ENCODE measurements at regions not wholly inside any gene's neighbourhood (a gene's known extent, or its start where the extent isn't known, plus 50 kb on each side); places are given as distances from the start of the nearest gene placed in this dataset.

- FAIRE-seq (no peak), DNase-seq (ENCODE audit: extremely low read depth in 1 of 4, low spot score in 3 of 4) (no peak), ATAC-seq (no peak)
- Histone ChIP-seq H3K79me2 (ENCODE audit: control insufficient read depth, insufficient read depth, low read length) (no peaks in the 10 kb centered on the region), H3K27ac (ENCODE audit: extremely low read depth, low read depth, low read length) (no peak overlapping the region), H3K27me3 (ENCODE audit: control insufficient read depth in 2 of 2, insufficient read depth in 2 of 2, low read length in 2 of 2) (no peaks in the 10 kb centered on the region), H3K9me1 (ENCODE audit: control insufficient read depth, insufficient read depth, low read length) (no peaks in the 10 kb centered on the region), H3K36me3 (ENCODE audit: control insufficient read depth, insufficient read depth, low read length) (no peaks in the 10 kb centered on the region), H2AFZ (ENCODE audit: low read depth, low read length) (no peak overlapping the region), H3K9me3 (replicated peaks; ENCODE audit: control insufficient read depth, insufficient read depth, low read depth, low read length) (no peaks in the 10 kb centered on the region), H3K9ac (ENCODE audit: insufficient read depth in 1 of 2, low read depth in 2 of 2, low read length in 2 of 2) (no peak overlapping the region), H3K4me2 (ENCODE audit: insufficient read depth, low read length) (no peak overlapping the region), H3K4me3 (no peak overlapping the region), H4K20me1 (replicated peaks; ENCODE audit: control insufficient read depth, insufficient read depth, low read length) (no peaks in the 10 kb centered on the region), H3K4me1 (replicated peaks in 1 of 2; ENCODE audit: control insufficient read depth in 2 of 2, insufficient read depth in 2 of 2, low read length in 2 of 2) (no peaks in the 10 kb centered on the region)
- ChIA-PET POLR2A (no interaction called here), CTCF (ENCODE audit: low intra/inter-chr PET ratio) (no interaction called here)
- intact Hi-C loops (cut with micrococcal nuclease): no loop called here
- 0% methylated on average over 3 of the region's 3 CpGs for WGBS (ENCODE audit: insufficient coverage, low coverage, missing lambda C conversion rate)
- BruUV-seq (replicated peaks): no TSS peak
- in situ Hi-C loops (cut with MboI): no loop called here
- TF ChIP-seq NUFIP1 (IDR thresholded peaks at IDR 0.05; ENCODE audit: partially characterized antibody) (no peak), NFIX (CRISPR knock-in tag; IDR thresholded peaks at IDR 0.05; ENCODE audit: low read depth) (no peak), ZBTB49 (CRISPR knock-in tag; IDR thresholded peaks at IDR 0.05; ENCODE audit: borderline replicate concordance) (no peak), MCM2 (IDR thresholded peaks at IDR 0.05; ENCODE audit: low read depth) (no peak), HNRNPK (IDR thresholded peaks at IDR 0.05; ENCODE audit: low read depth, low read length, poor library complexity, severe bottlenecking) (no peak), NCOA1 (IDR thresholded peaks at IDR 0.05; ENCODE audit: low read depth) (no peak), FOSL1 (tag; conservative IDR thresholded peaks at IDR 0.05) (no peak), ERF (CRISPR knock-in tag; IDR thresholded peaks at IDR 0.05) (no peak)
Measured at GRCh38 chr6:74991573-74992332, 214.1 kb downstream of the COL12A1 start.

Data from K562 (cell line).